ENCODE measurements at regions not wholly inside any gene's neighbourhood (a gene's known extent, or its start where the extent isn't known, plus 50 kb on each side); places are given as distances from the start of the nearest gene placed in this dataset.
A peak's percentile ranks its signal among the peaks of the same experiment; 100 is the strongest.

- Histone ChIP-seq H3K9me3 (ENCODE audit: control insufficient read depth, insufficient read depth, low read depth, low read length) (no peaks in the 10 kb centered on the region; the same call in 1 of the 2 replicates), H3K27ac (ENCODE audit: extremely low read depth, low read depth, low read length) (no peak overlapping the region), H3K4me3 (ENCODE audit: low read depth, low read length) (no peak overlapping the region), H3K4me1 (ENCODE audit: control insufficient read depth, insufficient read depth, low read length) (no peaks in the 10 kb centered on the region), H3K36me3 (ENCODE audit: control insufficient read depth in 2 of 2, insufficient read depth in 1 of 2, low read length in 2 of 2) (no peaks in the 10 kb centered on the region)
- ChIA-PET CTCF (interaction anchor here (0.5 to 1.2 kb wide), 4 partner anchors 8 to 301 kb away, joined by 3 read pairs; no protein-coding TSS in a partner anchor), POLR2A (no interaction called here)
- no peak for TF ChIP-seq BCL11A (tag by site-specific recombination; IDR thresholded peaks at IDR 0.05; ENCODE audit: low read depth)
- no peak for TF ChIP-seq ZNF560 (tag by site-specific recombination; IDR thresholded peaks at IDR 0.05; ENCODE audit: borderline replicate concordance)
- TF ChIP-seq ZNF24 (tag by site-specific recombination; IDR thresholded peaks at IDR 0.05), result no peak
- TF ChIP-seq, protein P1, sequence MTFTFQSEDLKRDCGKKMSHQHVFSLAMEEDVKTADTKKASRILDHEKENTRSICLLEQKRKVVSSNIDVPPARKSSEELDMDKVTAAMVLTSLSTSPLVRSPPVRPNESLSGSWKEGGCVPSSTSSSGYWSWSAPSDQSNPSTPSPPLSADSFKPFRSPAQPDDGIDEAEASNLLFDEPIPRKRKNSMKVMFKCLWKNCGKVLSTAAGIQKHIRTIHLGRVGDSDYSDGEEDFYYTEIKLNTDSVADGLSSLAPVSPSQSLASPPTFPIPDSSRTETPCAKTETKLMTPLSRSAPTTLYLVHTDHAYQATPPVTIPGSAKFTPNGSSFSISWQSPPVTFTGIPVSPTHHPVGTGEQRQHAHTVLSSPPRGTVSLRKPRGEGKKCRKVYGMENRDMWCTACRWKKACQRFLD (tag by site-specific recombination; IDR thresholded peaks at IDR 0.05), result no peak
- TF ChIP-seq ZNF558 (tag by site-specific recombination; IDR thresholded peaks at IDR 0.05), result no peak
- no peak for TF ChIP-seq ZNF830 (tag by site-specific recombination; IDR thresholded peaks at IDR 0.05; ENCODE audit: low read depth)
- no peak for TF ChIP-seq ZFP41 (tag by site-specific recombination; IDR thresholded peaks at IDR 0.05; ENCODE audit: borderline replicate concordance)
- TF ChIP-seq ZNF747 (tag by site-specific recombination; IDR thresholded peaks at IDR 0.05), result no peak
- TF ChIP-seq ZNF214 (tag by site-specific recombination; IDR thresholded peaks at IDR 0.05; ENCODE audit: borderline replicate concordance), result no peak
- TF ChIP-seq ZIC2 (tag by site-specific recombination; IDR thresholded peaks at IDR 0.05), result no peak
- TF ChIP-seq ELK4 (IDR thresholded peaks at IDR 0.05; ENCODE audit: borderline replicate concordance, low read depth, low read length), result no peak
- no peak for TF ChIP-seq ZNF645 (tag by site-specific recombination; IDR thresholded peaks at IDR 0.05)
- TF ChIP-seq ZNF350 (tag by site-specific recombination; IDR thresholded peaks at IDR 0.05), result peak; percentile 52
- no peak for TF ChIP-seq ZNF18 (tag by site-specific recombination; IDR thresholded peaks at IDR 0.05)
- no peak for TF ChIP-seq ZNF146 (tag by site-specific recombination; IDR thresholded peaks at IDR 0.05)
- no peak for TF ChIP-seq ZNF677 (tag by site-specific recombination; IDR thresholded peaks at IDR 0.05)
- no peak for TF ChIP-seq ZNF148 (tag by site-specific recombination; IDR thresholded peaks at IDR 0.05; ENCODE audit: borderline replicate concordance)
- no peak for TF ChIP-seq ZNF274 (IDR thresholded peaks at IDR 0.05; ENCODE audit: low read length)
- no peak for TF ChIP-seq ZNF274 (tag by site-specific recombination; IDR thresholded peaks at IDR 0.05; ENCODE audit: borderline replicate concordance)
- TF ChIP-seq ZNF561 (tag by site-specific recombination; IDR thresholded peaks at IDR 0.05; ENCODE audit: borderline replicate concordance), result no peak
- peak; percentile 80; the same call in 1 of the 2 replicates for TF ChIP-seq TRIM28 (IDR thresholded peaks at IDR 0.05; ENCODE audit: borderline replicate concordance, low read length)
- TF ChIP-seq ZBTB6 (tag by site-specific recombination; IDR thresholded peaks at IDR 0.05), result no peak
- TF ChIP-seq ZNF19 (tag by site-specific recombination; IDR thresholded peaks at IDR 0.05; ENCODE audit: low read depth), result no peak
- no peak for TF ChIP-seq HOXC10 (CRISPR knock-in tag; IDR thresholded peaks at IDR 0.05)
- TF ChIP-seq ZNF174 (tag by site-specific recombination; IDR thresholded peaks at IDR 0.05), result 0 out of 2 replicates have a peak, but pooled peaks have one; percentile 13
- TF ChIP-seq ZNF473 (tag by site-specific recombination; IDR thresholded peaks at IDR 0.05), result no peak
- TF ChIP-seq YY2 (tag by site-specific recombination; IDR thresholded peaks at IDR 0.05), result no peak
- TF ChIP-seq ZBTB21 (tag by site-specific recombination; IDR thresholded peaks at IDR 0.05), result no peak
- TF ChIP-seq CTCF (tag by site-specific recombination; IDR thresholded peaks at IDR 0.05), result no peak
- TF ChIP-seq GLIS1 (tag by site-specific recombination; IDR thresholded peaks at IDR 0.05), result no peak
Observed at GRCh38 chr12:110998165-110998564, 77.8 kb upstream of the MYL2 start.

All from HEK293 (cell line).